HepG2 (cell line): ENCODE measurements at regions not wholly inside any gene's neighbourhood (a gene's known extent, or its start where the extent isn't known, plus 50 kb on each side); places are given as distances from the start of the nearest gene placed in this dataset.

Experiments
- ARNTL ChIP-seq: sonication (generic); formaldehyde crosslinking; IDR thresholded peaks from 2 replicates; pipeline ENCODE4 v1.4.0; 2020; ENCODE audit warnings: mild to moderate bottlenecking, missing genetic modification reagents
- ATF7 ChIP-seq, 2 experiments: fragments of 450-650 bp in 1 of 2; sonication (generic) in 1 of 2; formaldehyde crosslinking in 1 of 2; IDR thresholded peaks; 2 replicates each; pipeline versions ENCODE4 v1.4.0 to v1.6.1; 2016 to 2020; ENCODE audit warnings: antibody characterized with exemption in 1 of 2, mild to moderate bottlenecking in 1 of 2, missing genetic modification reagents in 1 of 2
- ESRRA ChIP-seq: sonication (generic); formaldehyde crosslinking; IDR thresholded peaks from 2 replicates; pipeline ENCODE4 v1.5.1; 2020; ENCODE audit warnings: mild to moderate bottlenecking, low read depth, missing genetic modification reagents
- FOXA1 ChIP-seq, 2 experiments: fragments of 450-650 bp in 1 of 2; sonication (generic) in 1 of 2; formaldehyde crosslinking in 1 of 2; IDR thresholded peaks; 2 replicates each; pipeline versions ENCODE4 v1.4.0 to v1.6.1; 2016 to 2020; ENCODE audit warnings: missing genetic modification reagents in 1 of 2
- FOXC1 ChIP-seq: sonication (generic); formaldehyde crosslinking; IDR thresholded peaks from 2 replicates; pipeline ENCODE4 v1.8.0; 2022; ENCODE audit warnings: mild to moderate bottlenecking, missing genetic modification reagents, borderline replicate concordance
- GATA4 ChIP-seq: sonication (generic); IDR thresholded peaks from 2 replicates; pipeline ENCODE4 v1.6.1; 2016; ENCODE audit warnings: antibody characterized with exemption, low read depth, borderline replicate concordance
- KLF13 ChIP-seq: sonication (generic); formaldehyde crosslinking; IDR thresholded peaks from 2 replicates; pipeline ENCODE4 v1.4.0; 2020; ENCODE audit warnings: mild to moderate bottlenecking, missing genetic modification reagents
- MED8 ChIP-seq: sonication (generic); formaldehyde crosslinking; IDR thresholded peaks from 2 replicates; pipeline ENCODE4 v1.8.1; 2023; ENCODE audit warnings: mild to moderate bottlenecking, missing genetic modification reagents; ENCODE audit not compliant: insufficient replicate concordance
- MIER3 ChIP-seq: IDR thresholded peaks from 2 replicates; pipeline ENCODE4 v1.6.1; 2016; ENCODE audit warnings: missing compliant biosample characterization, borderline replicate concordance
- MXD4 ChIP-seq: IDR thresholded peaks from 2 replicates; pipeline ENCODE4 v1.6.1; 2016; ENCODE audit warnings: mild to moderate bottlenecking, missing biosample characterization, missing genetic modification reagents
- POLR2AphosphoS5 ChIP-seq: IDR thresholded peaks from 2 replicates; pipeline ENCODE4 v1.6.1; 2012; ENCODE audit warnings: low read depth, low read length
- PRMT3 ChIP-seq: sonication (generic); formaldehyde crosslinking; IDR thresholded peaks from 2 replicates; pipeline ENCODE4 v1.8.1; 2022; ENCODE audit warnings: low read depth, mild to moderate bottlenecking, moderate library complexity, missing genetic modification reagents, borderline replicate concordance
- SNRNP70 ChIP-seq: fragments of 200-400 bp; formaldehyde crosslinking; IDR thresholded peaks from 2 replicates; pipeline ENCODE4 v1.6.1; 2017; ENCODE audit warnings: mild to moderate bottlenecking, low read depth, low read length, moderate library complexity
- TBX2 ChIP-seq: sonication (generic); formaldehyde crosslinking; IDR thresholded peaks from 2 replicates; pipeline ENCODE4 v1.5.0; 2020; ENCODE audit warnings: missing genetic modification reagents, mild to moderate bottlenecking, borderline replicate concordance
- TFDP2 ChIP-seq: sonication (generic); formaldehyde crosslinking; IDR thresholded peaks from 2 replicates; pipeline ENCODE4 v1.4.0; 2020; ENCODE audit warnings: missing genetic modification reagents
- U2AF1 ChIP-seq: fragments of 200-400 bp; formaldehyde crosslinking; optimal IDR thresholded peaks from 2 replicates; pipeline ENCODE3; 2017; ENCODE audit warnings: mild to moderate bottlenecking, low read depth, low read length
- XBP1 ChIP-seq: sonication (generic); formaldehyde crosslinking; IDR thresholded peaks from 2 replicates; pipeline ENCODE4 v1.5.0; 2020; ENCODE audit warnings: missing genetic modification reagents
- ZBTB10 ChIP-seq: sonication (generic); formaldehyde crosslinking; IDR thresholded peaks from 2 replicates; pipeline ENCODE4 v1.4.0; 2020; ENCODE audit warnings: missing genetic modification reagents, borderline replicate concordance
- ZBTB7A ChIP-seq: sonication (generic); formaldehyde crosslinking; IDR thresholded peaks from 2 replicates; pipeline ENCODE4 v1.8.0; 2022; ENCODE audit warnings: mild to moderate bottlenecking, missing genetic modification reagents
- ZSCAN22 ChIP-seq: sonication (generic); formaldehyde crosslinking; IDR thresholded peaks from 2 replicates; pipeline ENCODE4 v1.4.0; 2020; ENCODE audit warnings: mild to moderate bottlenecking, missing genetic modification reagents

GRCh38 chr20:53677447-53678314 is 84.0 kb upstream of the ZNF217 start (continued):
- TF ChIP-seq TFDP2 (CRISPR knock-in tag), result peak; percentile 72; the same call in 1 of the 2 replicates
- TF ChIP-seq MIER3 (CRISPR knock-in tag), result peak; percentile 95
- TF ChIP-seq PRMT3 (CRISPR knock-in tag), result 0 out of 2 replicates have a peak, but pooled peaks have one; percentile 63
- TF ChIP-seq FOXA1 (IDR thresholded peaks at IDR 0.05), result no peak
- TF ChIP-seq FOXA1 (CRISPR knock-in tag; IDR thresholded peaks at IDR 0.05), result no peak; the same call in none of the 2 replicates
- TF ChIP-seq SNRNP70, result no peak
- TF ChIP-seq ZBTB10 (CRISPR knock-in tag), result peak; percentile 75; the same call in 1 of the 2 replicates
- TF ChIP-seq ATF7 (IDR thresholded peaks at IDR 0.05), result no peak
- TF ChIP-seq ATF7 (CRISPR knock-in tag; IDR thresholded peaks at IDR 0.05), result peak; percentile 39; the same call in 1 of the 2 replicates
- peak; percentile 85 for TF ChIP-seq ARNTL
- TF ChIP-seq GATA4, result peak; percentile 63; the same call in 1 of the 2 replicates
- TF ChIP-seq XBP1 (CRISPR knock-in tag), result no peak
- TF ChIP-seq MXD4, result peak; percentile 36; the same call in 1 of the 2 replicates
- TF ChIP-seq U2AF1, result peak; percentile 37
- no peak; the same call in 1 of the 2 replicates for TF ChIP-seq ZBTB7A (CRISPR knock-in tag)
- TF ChIP-seq POLR2AphosphoS5, result peak; percentile 63
- TF ChIP-seq ZSCAN22, result 0 out of 2 replicates have a peak, but pooled peaks have one; percentile 43
- TF ChIP-seq KLF13 (CRISPR knock-in tag), result no peak
- TF ChIP-seq ESRRA (CRISPR knock-in tag), result peak; percentile 71
- TF ChIP-seq FOXC1 (CRISPR knock-in tag), result peak; percentile 54; the same call in 1 of the 2 replicates
- peak; percentile 85 for TF ChIP-seq MED8 (CRISPR knock-in tag)
- TF ChIP-seq TBX2, result peak; percentile 94
